Heart left ventricle (tissue), 16 donors: ENCODE measurements at regions not wholly inside any gene's neighbourhood (a gene's known extent, or its start where the extent isn't known, plus 50 kb on each side); places are given as distances from the start of the nearest gene placed in this dataset.

Source experiments
- ATAC-seq, 4 donors: fragments of 200-7000 bp; cut with Tn5 transposase; one replicate each; pipeline ENCODE4 v1.9.1; 2020 to 2022; ENCODE audit warnings: moderate library complexity in 4 of 4, mild to moderate bottlenecking in 3 of 4, moderate number of reproducible peaks in 1 of 4
- DNase-seq, 5 donors: peaks; one replicate each; pipeline ENCODE4 v3.0.0-alpha.2; 2020
- H3K27ac ChIP-seq, 12 donors: fragments of 200-600 bp; sonication (generic) in 4 of 12; one replicate each; pipeline versions ENCODE4 v1.5.0 to v1.8.0; 2016 to 2022; ENCODE audit warnings: mild to moderate bottlenecking in 2 of 12
- H3K27me3 ChIP-seq, 9 donors: fragments of 200-600 bp; sonication (generic) in 2 of 9; one replicate each; pipeline versions ENCODE4 v1.5.1 to v1.8.0; 2016 to 2022; ENCODE audit warnings: mild to moderate bottlenecking in 3 of 9
- H3K36me3 ChIP-seq, 9 donors: fragments of 200-600 bp; sonication (generic) in 2 of 9; one replicate each; pipeline versions ENCODE4 v1.5.0 to v1.8.0; 2018 to 2022; ENCODE audit warnings: mild to moderate bottlenecking in 2 of 9
- H3K4me1 ChIP-seq, 12 donors: fragments of 200-600 bp; sonication (generic) in 4 of 12; one replicate each; pipeline versions ENCODE4 v1.5.0 to v1.8.0; 2016 to 2022; ENCODE audit warnings: mild to moderate bottlenecking in 3 of 12
- H3K4me3 ChIP-seq, 12 donors: fragments of 200-600 bp; sonication (generic) in 4 of 12; one replicate each; pipeline versions ENCODE4 v1.5.0 to v1.8.0; 2017 to 2022; ENCODE audit warnings: mild to moderate bottlenecking in 9 of 12, moderate library complexity in 4 of 12
- H3K9me3 ChIP-seq, 12 donors: fragments of 200-600 bp; sonication (generic) in 4 of 12; one replicate each; pipeline versions ENCODE4 v1.5.0 to v1.8.0; 2016 to 2022; ENCODE audit warnings: mild to moderate bottlenecking in 1 of 12
- CTCF ChIP-seq, 12 donors: fragments of 200-600 bp; sonication (generic) in 4 of 12; IDR thresholded peaks; one replicate each; pipeline versions ENCODE4 v1.5.0 to v1.8.0; 2018 to 2022; ENCODE audit warnings: antibody characterized with exemption in 12 of 12, mild to moderate bottlenecking in 5 of 12
- POLR2A ChIP-seq, 2 donors: fragments of 450-650 bp; IDR thresholded peaks; one replicate each; pipeline ENCODE4 v1.6.1; 2017; ENCODE audit warnings: antibody characterized with exemption in 2 of 2, mild to moderate bottlenecking in 2 of 2, moderate library complexity in 2 of 2
- WGBS, 4 donors: extraction: QIAGEN DNeasy Blood & Tissue Kit in 2 of 4; methylation state at CpG; one replicate each; pipeline versions ENCODE4 v1.1.5 to v1.1.7; 2013 to 2018; 5-methylcytosine and 5-hydroxymethylcytosine counted together
- intact Hi-C, 10 donors: fragments of 100-400 bp; cut with DNase I; formaldehyde crosslinking; loops; one replicate each; pipeline versions ENCODE4 v1.11.1 to v1.14.2; 2022
- donor health status: ischemic (EF 13 %, LVEDD 7.1; RV severe dilation, severe dysfunction).
- donor health status: healthy with polysubstance abuse.
- donor health status: DM: no; HTN: yes; CAD: no.
- donor health status: DM: no; HTN: no; CAD: no.
- donor health status: ischemic (EF 25% LVEDD 6.9; RV normal size, moderate dysfunction).
- donor health status: ischemic (EF 25% LVEDD 5.7; RV mildly dilated, moderate dysfunction).
- donor health status: healthy.
- donor health status: DM: yes; HTN: yes; CAD: no.
- donor health status: ischemic (EF 35%, LVEDD 5.7; RV mildly dilated, moderate dysfunction).
- donor health status: nonischemic (EF 11% LVEDD 7.7; RV severe dilation, severe dysfunction).
- donor health status: DM: yes; HTN: yes; CAD: no.
- donor health status: PGD.
- donor health status: ischemic (EF 29% LVEDD 5.4; RV normal size, mild dysfunction).
- donor health status: nonischemic (EF 23%, LVEDD 6.1; RV moderate dilation, normal function).

GRCh38 chr3:193932576-193932975, 203.4 kb upstream of the HES1 start:
- Histone ChIP-seq H3K27me3 (peaks cover 0 to 3% (median 0%) of the 10 kb centered on the region in 9 donors), H3K27ac (no peak overlapping the region), H3K36me3 (no peaks in the 10 kb centered on the region), H3K4me1 (no peaks in the 10 kb centered on the region), H3K4me3 (no peak overlapping the region), H3K9me3 (no peaks in the 10 kb centered on the region)
- ATAC-seq: no peak
- intact Hi-C loops: loop anchor here in 1 of 10 donors (10.0 kb wide), 1 partner anchor 692 kb away; no protein-coding TSS in a partner anchor
- 90 to 96% (median 93%) methylated on average over 4 of the region's 4 CpGs for WGBS, 4 donors
- TF ChIP-seq CTCF (IDR thresholded peaks at IDR 0.05) (no peak), POLR2A (IDR thresholded peaks at IDR 0.05) (no peak)
- DNase-seq: no peak

GRCh38 chr3:193933451-193933850, 202.5 kb upstream of the HES1 start:
- WGBS, 4 donors: 77 to 96% (median 92%) methylated on average over 1 of the region's 1 CpG
- ATAC-seq: no peak
- Histone ChIP-seq H3K4me3 (no peak overlapping the region), H3K9me3 (no peaks in the 10 kb centered on the region), H3K4me1 (no peaks in the 10 kb centered on the region), H3K36me3 (no peaks in the 10 kb centered on the region), H3K27ac (no peak overlapping the region), H3K27me3 (peaks cover 0 to 3% (median 0%) of the 10 kb centered on the region in 9 donors)
- no peak for DNase-seq
- intact Hi-C loops: loop anchor here in 1 of 10 donors (10.0 kb wide), 1 partner anchor 691 kb away; no protein-coding TSS in a partner anchor
- TF ChIP-seq POLR2A (IDR thresholded peaks at IDR 0.05): no peak
- no peak for TF ChIP-seq CTCF (IDR thresholded peaks at IDR 0.05)

GRCh38 chr3:193935916-193936315, 200.0 kb upstream of the HES1 start:
- no peak overlapping the region for H3K4me3 ChIP-seq
- H3K27me3 ChIP-seq: peaks cover 0 to 9% (median 0%) of the 10 kb centered on the region in 9 donors
- ATAC-seq: no peak

GRCh38 chr3:193938613-193939012, 197.3 kb upstream of the HES1 start:
- 90 to 95% (median 94%) methylated on average over 6 of the region's 6 CpGs for WGBS, 4 donors
- H3K27ac ChIP-seq: no peak overlapping the region
- TF ChIP-seq CTCF (IDR thresholded peaks at IDR 0.05): no peak
- intact Hi-C loops: loop anchor here in 1 of 10 donors (10.0 kb wide), 1 partner anchor 686 kb away; no protein-coding TSS in a partner anchor
- H3K4me1 ChIP-seq: no peaks in the 10 kb centered on the region
- H3K9me3 ChIP-seq: no peaks in the 10 kb centered on the region
- ATAC-seq (no peak), DNase-seq (no peak)
- no peak overlapping the region for H3K4me3 ChIP-seq
- H3K36me3 ChIP-seq: no peaks in the 10 kb centered on the region
- peaks cover 0 to 9% (median 0%) of the 10 kb centered on the region in 9 donors for H3K27me3 ChIP-seq

More at GRCh38 chr3:193935916-193936315, 200.0 kb upstream of the HES1 start:
- Histone ChIP-seq H3K9me3 (no peaks in the 10 kb centered on the region), H3K36me3 (no peaks in the 10 kb centered on the region), H3K27ac (no peak overlapping the region), H3K4me1 (no peaks in the 10 kb centered on the region)
- WGBS, 4 donors: 95 to 98% (median 97%) methylated on average over 1 of the region's 1 CpG
- intact Hi-C loops: loop anchor here in 1 of 10 donors (10.0 kb wide), 1 partner anchor 689 kb away; no protein-coding TSS in a partner anchor
- TF ChIP-seq CTCF (IDR thresholded peaks at IDR 0.05) (no peak), POLR2A (IDR thresholded peaks at IDR 0.05) (no peak)
- no peak for DNase-seq
